ENCODE measurements at regions not wholly inside any gene's neighbourhood (a gene's known extent, or its start where the extent isn't known, plus 50 kb on each side); places are given as distances from the start of the nearest gene placed in this dataset.

DNA sequence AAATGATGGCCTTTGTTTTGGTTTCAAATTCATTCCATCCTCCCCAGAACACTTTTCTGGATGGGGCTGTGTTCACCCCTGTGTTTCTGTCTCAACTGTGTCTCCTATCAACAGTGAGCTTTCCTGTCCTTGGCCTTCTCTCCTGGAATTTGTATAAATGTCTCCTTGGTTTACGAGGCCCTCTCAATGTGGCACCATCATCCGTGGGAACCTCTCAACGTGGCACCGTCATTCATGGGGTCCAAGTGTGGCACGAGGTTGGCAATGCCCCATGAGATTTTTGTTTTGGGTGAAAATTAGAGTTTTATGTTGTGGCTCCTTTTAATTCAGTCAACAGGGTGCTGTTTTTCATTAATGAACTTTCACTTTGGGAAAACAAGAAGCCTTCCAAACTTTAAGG is 280.7 kb upstream of the SALL3 start:
- DNase-seq: no peak

DNA sequence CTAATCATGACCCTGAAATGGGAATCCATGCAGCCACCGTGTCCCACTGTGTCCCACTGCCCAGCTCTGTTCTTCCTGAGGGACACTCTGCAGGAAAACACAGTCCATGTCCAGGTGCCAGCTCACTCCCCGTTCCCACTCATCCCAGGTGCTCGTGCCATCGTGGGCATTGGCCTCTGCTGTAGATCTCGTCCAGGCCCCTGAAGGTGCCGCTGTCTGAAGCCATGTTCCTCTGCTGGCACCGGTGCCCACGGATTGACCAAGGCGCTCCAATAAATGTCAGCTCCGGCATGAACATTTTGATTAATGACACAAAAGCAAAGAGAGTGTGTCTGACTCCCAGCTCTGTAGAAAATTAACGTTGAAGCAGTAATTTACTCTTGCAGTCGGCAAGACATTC is 280.1 kb upstream of the SALL3 start:
- DNase-seq: no peak

DNA sequence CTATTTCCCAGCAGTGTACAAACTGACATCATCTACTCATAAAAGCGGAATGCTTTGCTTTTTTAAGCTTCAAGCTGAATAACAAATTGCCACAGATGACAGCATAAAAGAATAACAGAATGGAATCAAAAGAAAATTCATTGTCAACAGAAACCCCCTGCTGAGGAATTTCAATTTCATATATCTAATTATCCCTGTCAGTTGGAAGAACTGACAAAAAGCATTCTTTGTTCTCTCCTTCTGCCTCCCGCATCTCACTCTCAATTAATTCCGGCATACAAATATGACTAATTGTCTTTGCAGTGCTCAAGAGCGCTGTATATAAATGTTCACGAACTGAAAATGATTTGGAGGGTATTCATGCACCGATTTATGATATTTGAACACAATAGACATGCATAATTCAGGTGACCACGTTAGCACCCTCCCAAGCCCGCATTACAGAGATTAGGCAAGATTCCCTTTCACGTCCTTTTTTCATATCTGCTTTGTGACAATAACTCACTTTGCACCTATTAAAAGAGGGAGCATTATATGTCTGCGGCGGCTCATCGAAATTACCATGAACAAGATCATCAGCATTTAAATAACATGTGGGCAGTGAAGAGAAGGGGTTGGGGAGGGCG is 277.7 kb upstream of the SALL3 start:
- no peak for DNase-seq

DNA sequence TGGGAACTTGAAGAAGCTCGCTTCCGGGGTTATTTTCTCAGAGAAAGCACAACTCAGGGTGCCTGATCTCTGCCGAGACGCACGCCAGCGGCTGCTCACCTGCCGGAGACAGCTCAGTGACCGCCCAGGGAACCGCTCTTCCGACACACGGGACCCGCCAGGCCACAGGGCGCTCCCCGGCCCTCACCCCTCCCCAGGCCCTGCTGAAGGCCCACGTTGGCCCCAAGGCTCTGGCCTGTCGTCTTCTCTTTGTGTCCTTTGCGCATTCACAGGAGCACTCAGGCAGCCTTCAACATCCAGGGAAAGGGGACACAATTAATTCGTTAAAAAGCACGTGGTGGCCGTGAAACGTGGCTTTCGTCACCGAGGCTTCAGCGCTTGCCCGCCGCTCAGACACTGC is 276.3 kb upstream of the SALL3 start:
- DNase-seq: no peak

DNA sequence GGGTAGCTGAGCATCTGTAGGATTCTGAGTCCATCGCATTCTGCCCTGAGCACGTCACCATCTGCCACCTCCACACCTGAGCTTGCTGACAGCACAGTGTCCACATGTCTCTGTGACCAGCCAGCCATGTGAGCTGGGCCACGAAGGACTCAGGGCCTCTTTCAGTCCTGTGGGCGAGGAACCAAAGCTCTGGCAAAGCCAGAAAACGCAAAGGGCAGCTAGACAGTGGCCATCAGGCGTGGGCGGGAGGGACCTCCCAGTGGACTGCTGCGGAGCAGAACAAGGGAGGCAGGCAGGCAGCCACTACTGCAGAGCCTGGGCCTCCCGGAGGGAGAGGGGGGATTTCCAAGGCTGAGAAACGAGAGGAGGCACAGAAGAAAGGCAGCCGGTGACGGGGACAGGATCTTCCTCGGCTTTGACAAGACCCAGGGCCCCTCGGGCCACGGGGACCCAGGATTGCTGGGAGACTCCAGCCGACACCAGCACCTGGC is 274.6 kb upstream of the SALL3 start:
- no peak for DNase-seq

DNA sequence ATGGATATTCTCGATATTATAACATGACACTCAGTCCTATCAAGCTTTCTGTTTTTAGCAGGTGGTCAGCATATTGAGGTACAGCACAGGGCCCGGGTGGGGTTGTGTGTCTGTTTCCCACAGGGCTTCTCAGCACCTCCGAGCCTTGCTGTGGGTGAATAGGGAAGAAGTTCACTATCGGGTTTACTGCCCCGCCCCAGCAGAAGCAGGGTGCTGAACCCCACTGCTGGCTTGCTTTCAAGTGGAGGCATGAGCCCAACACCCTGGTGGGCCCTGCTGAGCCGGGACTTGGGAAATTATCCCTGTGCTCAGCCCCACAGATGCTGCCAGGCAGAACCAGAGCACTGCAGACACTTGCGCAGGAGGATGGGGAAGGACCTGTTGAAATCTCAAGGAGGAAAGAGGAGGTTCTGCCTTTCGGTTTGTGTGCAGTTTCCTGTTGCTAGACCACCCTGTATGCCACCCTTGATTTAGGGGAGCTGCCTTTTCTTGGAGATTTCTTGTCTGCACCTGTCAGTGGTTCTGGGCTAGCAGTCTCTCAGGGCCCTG is 270.3 kb upstream of the SALL3 start:
- DNase-seq: no peak

DNA sequence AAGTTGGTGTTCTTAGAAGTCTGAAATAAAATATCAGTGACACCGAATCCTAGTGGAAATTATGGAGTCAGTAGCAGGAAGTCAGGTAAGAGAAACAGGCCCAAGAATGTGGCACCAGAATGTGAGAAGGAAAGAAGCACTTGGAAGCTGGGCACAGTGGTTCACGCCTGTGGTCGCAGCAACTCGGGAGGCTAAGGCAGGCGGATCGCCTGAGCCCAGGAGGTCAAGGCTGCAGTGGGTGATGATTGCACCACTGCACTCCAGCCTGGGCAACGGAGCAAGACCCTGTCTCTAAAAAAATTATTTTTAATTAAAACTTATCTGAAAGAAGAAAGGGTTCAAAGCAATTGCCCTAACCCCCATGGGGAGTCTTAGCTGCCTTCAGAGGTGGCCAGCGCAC is 268.3 kb upstream of the SALL3 start:
- no peak for DNase-seq

DNA sequence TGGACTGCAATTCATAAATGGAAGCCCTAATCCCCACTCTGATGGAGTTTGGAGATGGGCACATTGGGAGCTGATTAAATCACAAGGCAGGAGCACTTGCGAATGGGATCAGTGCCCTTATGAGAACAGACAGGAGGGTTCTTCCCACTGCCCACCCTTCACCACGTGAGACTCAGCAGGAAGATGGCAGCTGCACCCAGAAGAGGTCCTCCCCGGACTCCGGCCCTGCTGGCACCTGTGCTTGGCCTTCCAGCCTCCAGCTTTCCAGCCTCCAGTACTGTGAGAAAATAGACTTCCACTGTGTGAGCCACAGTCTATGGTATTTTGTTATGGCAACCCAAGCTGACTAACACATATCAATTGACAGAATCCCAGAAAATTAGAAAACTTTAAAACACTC is 267.6 kb upstream of the SALL3 start:
- no peak for DNase-seq

DNA sequence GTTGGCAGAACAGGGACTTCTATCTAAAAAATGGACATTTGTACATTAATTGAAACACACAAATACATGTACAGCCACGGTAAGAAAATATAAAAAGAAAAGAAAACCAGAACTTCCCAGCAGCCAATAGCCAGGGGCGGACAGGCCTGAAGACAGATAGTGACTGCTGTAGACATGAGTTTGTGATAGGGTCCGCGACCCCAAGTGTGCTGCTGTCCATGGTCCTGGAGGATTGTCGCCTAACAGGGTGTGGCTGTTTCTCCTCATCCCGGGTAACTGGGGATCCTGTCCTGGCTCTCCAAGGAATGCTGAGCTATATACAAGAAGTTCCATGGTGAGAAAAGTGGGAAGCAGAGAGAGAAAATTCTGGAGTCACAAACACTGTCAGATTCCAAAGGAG is 266.5 kb upstream of the SALL3 start:
- no peak for DNase-seq

DNA sequence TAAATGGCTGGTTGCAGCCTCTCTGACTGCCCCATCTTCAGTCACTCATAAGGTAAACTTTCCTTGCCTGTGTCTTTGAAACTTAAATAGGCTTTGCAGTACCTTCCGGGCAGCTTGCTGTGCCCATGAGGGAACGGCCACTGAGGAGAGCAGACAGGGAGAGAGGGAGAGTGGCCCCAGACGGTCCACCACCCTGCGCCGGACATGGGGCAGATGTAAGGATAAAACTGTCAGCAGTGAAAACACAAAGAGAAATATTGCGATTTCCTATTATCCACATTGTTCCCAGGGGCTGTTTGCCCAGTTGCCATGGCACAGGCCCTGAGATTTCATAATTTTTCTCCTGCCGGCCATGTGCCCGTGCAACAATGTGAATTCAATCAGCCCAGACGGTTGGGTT is 265.9 kb upstream of the SALL3 start:
- no peak for DNase-seq

DNA sequence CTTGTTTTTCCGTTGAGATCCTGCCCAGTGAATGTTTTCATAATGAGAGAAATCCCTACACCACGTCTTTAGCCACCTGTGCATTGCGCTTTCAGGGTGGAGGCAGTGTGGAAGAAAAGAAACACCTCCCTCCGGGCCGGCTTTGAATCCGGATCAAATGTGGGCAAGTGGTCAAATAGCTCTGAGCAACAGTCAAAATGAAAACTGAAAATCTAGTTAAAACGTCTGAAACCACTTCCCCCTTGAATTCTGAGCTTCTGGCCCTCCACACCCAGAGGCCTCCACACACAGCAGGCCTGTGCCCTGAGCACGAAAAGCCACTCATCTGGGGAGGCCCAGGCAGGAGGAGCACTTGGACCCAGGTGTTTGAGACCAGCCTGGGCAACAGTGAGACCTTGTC is 263.6 kb upstream of the SALL3 start:
- no peak for DNase-seq

DNA sequence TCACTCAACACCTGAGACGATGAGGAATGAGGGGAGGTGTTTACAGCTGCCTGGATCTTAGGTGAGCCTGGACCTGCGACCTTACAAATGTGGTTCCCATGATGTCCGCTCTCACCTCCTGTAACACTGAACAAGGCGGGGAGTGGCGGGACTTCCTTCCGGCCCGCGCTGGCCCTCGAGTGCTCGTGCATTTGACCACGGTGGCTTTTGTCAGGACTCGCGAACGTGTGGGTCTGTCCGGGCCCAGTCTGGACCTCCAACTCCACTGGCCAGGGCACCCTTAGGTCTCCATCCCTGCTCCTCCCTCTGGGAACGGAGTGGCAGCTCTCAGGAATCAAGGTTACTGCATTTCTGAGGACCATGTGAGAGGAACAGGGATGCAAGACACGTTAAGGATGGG is 263.0 kb upstream of the SALL3 start:
- DNase-seq: no peak

DNA sequence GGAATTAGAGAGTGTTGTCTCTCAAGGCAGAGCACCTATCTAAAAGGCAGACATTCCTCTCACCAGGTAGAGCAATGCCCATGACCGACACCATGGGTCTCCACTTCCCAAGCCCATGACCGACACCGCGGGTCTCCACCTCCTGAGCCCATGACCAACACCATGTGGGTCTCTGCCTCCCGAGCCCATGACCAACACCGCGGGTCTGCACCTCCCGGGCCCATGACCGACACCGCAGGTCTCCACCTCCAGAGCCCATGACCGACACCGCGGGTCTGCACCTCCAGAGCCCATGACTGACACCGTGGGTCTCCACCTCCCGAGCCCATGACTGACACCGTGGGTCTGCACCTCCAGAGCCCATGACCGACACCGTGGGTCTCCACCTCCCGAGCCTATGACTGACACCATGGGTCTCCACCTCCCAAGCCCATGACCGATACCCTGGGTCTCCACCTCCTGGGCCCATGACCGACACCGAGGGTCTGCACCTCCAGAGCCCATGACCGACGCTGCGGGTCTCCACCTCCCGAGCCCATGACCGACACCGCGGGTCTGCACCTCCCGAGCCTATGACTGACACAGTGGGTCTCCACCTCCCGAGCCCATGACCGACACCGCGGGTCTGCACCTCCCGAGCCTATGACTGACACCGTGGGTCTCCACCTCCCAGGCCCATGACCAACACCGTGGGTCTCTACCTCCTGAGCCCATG is 262.4 kb upstream of the SALL3 start:
- no peak for DNase-seq

DNA sequence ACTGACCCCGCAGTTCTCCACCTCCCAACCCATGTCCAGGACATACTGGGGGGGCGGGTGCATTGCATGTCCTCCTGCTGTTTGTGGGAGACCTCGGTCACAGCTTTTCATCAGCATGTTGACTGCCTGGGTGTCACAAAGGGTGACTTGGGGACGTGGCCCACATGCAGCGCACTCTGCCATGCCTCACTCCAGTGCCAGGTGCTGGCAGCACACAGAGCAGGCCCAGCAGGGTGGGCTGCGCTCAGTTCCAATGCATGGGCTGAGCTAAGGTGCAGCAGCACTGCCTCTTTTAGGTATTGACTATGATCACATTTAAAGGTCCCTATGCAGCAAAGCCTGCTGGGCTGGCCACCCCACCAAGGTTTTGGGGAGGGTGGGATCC is 261.9 kb upstream of the SALL3 start:
- DNase-seq: no peak

DNA sequence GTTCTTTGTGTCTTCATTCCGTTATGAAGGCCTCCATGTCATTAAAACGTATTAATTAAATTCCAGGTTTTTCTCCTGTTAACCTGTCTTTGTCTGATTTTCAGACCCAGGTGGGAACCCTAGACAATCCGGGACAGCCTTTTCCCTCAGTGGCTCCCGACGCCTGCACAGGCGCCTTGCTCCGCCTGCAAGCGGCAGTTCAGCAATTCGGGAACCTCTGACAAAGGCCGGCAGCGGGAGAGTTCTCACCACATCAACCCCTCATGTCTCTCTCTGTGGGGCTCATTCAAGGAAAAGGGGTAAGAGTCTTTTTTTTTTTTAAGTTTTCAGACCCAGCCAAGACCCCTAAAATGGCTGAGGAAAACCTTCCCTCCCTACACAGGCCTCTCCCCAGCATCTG is 259.8 kb upstream of the SALL3 start:
- DNase-seq: no peak

DNA sequence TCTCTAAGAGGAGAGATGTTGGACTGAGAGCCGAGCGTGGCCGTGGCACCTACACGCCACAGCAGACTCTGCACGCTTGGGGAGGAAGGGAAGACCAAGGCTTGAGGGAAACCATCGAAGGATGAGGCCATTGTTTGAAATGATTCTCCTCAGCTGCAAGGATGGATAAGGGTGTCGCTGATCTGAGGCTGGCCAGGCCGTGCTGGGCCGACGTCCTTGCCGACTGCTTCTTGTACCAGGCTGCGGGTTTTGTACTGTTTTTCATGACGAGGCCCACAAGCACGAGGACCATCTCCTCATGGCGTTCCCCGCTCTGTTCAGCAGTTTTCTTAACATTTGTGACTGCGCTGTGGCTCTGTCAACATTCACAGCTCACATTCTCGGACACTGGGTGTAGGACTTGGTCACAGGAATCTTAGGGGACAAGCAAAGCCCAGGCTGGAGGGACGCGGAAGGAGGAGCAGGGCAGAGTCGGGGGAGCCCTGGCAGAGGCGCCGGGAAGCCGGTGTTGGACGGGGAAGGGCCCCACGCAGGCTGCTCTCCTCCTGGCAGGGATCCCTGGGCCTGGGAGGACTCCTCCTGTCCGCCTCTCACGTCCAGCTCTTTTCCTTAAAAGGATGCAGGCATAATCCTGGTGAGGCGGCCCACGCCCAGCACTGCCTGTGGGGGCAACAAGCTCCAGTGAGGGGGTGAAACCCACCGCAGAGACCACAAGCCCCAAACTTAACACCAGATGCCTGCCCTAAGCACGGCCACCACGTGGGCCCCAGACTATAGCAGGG is 259.0 kb upstream of the SALL3 start:
- DNase-seq: no peak

DNA sequence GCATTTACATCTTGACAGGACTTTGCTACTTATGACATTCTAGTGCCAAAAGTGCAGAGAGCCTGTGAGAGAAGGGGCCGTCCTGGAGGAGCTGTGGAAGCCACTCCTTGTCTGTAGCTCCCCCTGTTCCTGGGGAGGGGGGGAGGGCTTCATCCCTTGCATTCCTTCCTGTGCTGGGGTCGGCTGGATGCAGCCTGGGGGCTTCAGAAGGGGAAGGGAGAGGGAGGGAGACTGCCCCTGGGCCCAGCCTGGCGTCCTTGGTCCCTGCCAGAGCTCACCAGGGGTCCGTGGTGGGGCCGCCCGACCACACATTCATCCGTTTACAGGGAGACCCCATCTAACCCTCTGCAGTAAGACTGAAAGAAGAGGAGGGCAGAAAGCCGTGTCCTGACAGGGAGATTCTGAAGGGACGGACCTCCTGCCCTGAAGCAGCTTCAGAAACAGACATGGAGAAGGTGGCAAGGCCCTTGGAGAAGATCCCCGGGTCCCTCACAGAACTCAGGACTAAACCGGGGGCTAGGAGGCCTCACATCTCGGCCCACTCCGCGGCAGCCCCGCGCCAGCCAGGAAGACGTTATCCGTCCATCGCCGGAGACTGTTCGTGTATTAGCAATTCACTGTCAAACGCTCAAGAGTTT is 258.3 kb upstream of the SALL3 start:
- DNase-seq: no peak

DNA sequence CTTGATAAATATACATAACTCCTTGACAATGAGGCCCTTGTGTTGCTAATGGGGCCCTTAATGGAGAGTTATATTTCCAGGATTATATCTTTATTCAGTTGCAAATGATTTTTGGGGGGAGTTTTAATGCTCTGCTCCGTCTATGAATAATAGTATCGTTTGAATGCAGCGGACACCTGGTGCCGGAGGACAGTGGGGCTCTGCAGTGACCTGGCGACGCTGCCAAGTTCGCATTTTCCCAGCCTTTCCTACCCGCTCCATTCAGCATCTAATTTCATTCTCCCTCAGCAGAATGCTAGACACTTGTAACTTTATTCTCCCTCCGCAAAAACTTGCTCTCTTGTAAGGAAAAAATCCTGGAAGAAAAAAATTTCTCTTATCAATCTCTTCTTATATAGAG is 257.6 kb upstream of the SALL3 start:
- DNase-seq: no peak

DNA sequence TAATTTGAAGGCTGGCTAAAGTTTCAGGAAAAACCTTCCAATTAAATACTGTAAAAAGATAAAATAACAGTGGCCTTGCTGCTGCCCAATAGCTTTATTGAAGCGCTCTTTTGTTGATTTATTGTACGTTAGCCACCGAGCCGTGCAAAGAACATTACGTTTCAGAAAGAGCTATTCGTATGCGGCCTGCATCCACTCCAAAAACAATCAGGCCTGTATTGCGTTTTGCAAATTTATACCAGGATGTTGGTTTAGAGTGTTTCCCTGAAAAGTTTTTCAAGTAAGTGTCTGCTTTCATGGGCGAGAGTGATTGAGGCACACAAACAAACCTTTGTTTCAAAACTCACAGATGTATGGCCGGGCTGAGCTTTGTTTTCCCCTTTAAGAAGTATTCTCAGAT is 257.2 kb upstream of the SALL3 start:
- no peak for DNase-seq

DNA sequence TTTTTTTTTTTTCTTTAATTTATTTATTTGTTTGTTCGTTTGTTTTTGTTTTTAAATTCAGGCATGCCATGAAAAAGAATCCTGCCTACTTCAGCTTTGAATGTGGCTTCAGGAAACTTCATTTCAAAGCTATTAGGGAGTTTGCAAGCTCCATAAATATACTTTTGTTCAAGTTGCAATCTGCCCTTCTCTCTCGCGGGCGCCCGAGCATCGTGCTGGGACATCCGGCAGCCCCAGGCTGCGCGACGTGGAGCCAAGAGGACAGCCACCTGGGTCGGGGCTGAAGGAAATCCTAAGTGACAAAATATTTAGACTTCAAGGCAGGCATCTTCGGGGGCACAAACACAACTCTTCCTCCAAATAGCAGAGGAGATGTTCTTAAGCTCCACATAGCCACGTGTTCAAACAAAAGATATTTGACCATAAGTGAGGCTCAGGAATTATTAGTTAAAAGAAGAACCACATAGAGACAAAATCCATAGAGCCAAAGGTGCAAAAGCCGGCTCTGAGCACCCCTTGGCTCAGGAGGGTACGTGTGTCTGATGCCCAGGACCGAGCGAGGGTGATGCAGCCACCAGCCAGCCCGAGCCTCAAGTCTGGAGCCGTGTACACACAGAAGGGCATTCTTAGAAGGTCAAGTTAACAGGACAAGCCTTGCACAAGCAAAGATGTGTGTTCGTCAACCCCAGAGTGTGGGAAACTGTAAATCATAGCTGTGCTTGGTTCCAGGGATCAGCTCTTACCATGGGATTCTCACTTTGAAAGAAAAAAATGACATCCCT is 256.5 kb upstream of the SALL3 start:
- no peak for DNase-seq

DNA sequence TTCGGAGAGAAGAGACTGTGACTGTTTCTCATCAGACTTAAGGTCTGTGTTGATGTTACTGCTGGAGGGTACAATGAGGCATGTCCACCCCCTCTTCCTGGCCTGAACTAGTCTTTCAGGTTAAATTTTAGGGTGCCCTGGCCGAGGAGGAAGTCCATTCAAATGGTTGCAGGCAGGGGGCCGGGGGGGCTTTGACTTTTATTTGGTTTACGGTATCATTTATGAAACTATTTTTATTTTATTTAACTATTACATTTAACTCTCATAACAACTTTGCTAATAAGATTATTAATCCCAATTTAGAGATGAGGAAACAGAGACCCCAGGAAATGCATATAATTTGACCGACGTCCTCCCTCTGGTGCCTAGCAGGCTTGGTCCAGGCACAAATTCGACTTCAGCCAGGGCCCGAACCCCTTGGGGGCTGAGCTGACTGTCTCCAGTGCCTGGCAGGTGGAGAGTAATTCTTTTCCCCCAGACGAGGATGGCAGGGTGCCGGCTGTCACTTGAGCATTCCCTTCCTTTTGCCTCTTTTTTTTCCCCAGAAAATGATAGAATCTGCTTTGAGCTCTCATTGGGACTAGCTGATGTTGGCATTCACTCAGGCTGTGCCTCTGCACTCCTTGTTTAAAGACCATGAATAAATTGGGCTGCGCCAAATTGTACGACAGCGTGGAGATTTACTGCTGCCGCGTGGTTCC is 255.3 kb upstream of the SALL3 start:
- no peak for DNase-seq

DNA sequence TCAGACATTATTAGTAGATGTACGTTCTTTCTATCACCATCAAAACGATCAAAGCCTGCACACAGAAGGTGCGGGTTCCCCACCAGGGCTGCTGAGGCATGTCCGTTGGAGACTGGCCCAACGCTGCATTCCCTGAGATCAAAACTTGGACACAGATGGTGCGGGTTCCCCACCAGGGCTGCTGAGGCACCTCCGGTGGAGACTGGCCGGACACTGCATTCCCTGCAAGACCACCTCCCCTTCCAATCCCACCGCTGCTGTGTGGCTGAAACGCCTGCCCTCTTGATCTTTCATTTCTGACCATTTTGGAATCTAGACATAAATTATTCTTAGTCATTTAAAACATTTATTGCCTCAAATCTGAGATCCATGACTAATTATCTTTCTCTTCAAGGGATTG is 254.2 kb upstream of the SALL3 start:
- DNase-seq: no peak

All from CD4-positive, alpha-beta T cell treated with Interleukin-6 for 4 hours (primary cell).